AG09309 (cell line): ENCODE measurements at regions not wholly inside any gene's neighbourhood (a gene's known extent, or its start where the extent isn't known, plus 50 kb on each side); places are given as distances from the start of the nearest gene placed in this dataset.

Source experiments
- DNase-seq: peaks from one replicate; pipeline ENCODE4 v3.0.0-alpha.2; 2010; ENCODE audit warnings: low read depth
- H3K4me3 ChIP-seq: 2 replicates; pipeline ENCODE4 v1.5.1; 2011; ENCODE audit warnings: mild to moderate bottlenecking, low read depth, low read length, moderate library complexity; ENCODE audit not compliant: control insufficient read depth
- TF ChIP-seq, protein P1 (sequence below): IDR thresholded peaks from 2 replicates; pipeline ENCODE4 v1.5.1; 2011; ENCODE audit warnings: mild to moderate bottlenecking, low read depth, low read length, inconsistent platforms; ENCODE audit not compliant: insufficient read depth, control insufficient read depth; ENCODE audit errors: missing control alignments

DNA sequence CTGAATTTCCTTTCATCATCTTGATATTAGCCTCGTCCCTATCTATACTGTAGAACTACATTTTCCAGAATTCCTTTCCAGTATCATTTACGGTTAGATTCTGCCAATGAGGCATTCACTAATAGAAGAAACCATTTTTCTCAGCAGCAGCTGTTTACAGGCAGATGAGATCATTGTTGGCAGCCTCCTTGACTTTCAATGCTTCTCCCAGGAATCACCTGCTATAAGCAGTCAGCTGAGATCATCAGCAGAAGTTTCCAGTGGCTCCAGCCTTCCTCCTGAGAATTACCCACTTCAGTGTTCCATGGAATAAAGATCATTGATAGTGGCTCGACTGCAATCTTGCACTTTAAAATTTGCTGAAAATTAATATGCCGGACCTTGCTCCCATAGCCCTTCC is 157.3 kb upstream of the TET2 start:
- DNase-seq = no peak
- TF ChIP-seq, protein P1, sequence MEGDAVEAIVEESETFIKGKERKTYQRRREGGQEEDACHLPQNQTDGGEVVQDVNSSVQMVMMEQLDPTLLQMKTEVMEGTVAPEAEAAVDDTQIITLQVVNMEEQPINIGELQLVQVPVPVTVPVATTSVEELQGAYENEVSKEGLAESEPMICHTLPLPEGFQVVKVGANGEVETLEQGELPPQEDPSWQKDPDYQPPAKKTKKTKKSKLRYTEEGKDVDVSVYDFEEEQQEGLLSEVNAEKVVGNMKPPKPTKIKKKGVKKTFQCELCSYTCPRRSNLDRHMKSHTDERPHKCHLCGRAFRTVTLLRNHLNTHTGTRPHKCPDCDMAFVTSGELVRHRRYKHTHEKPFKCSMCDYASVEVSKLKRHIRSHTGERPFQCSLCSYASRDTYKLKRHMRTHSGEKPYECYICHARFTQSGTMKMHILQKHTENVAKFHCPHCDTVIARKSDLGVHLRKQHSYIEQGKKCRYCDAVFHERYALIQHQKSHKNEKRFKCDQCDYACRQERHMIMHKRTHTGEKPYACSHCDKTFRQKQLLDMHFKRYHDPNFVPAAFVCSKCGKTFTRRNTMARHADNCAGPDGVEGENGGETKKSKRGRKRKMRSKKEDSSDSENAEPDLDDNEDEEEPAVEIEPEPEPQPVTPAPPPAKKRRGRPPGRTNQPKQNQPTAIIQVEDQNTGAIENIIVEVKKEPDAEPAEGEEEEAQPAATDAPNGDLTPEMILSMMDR = no peak

DNA sequence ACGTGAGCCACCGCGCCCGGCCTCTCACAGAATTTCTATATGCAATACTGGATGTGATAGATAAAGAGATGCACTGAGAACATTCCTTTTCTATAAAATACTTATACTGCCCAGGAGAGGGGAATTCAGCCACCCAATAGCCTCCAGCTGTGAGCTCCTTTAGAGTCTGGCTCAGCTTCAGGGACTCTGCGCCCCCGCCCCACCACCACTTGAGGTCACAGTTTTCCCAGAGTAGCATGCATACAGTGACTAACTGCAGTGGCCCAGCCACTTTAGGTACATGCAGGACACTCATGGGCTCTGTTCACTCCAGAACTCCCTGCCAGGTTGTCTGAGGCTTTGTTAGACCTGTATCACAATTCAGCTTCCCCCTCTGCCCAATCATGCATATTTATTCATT is 144.4 kb upstream of the TET2 start:
- H3K4me3 ChIP-seq = no peak overlapping the region
- no peak for DNase-seq
- TF ChIP-seq, protein P1 = no peak

More for the DNA sequence above, 157.3 kb upstream of the TET2 start:
- no peak overlapping the region for H3K4me3 ChIP-seq

DNA sequence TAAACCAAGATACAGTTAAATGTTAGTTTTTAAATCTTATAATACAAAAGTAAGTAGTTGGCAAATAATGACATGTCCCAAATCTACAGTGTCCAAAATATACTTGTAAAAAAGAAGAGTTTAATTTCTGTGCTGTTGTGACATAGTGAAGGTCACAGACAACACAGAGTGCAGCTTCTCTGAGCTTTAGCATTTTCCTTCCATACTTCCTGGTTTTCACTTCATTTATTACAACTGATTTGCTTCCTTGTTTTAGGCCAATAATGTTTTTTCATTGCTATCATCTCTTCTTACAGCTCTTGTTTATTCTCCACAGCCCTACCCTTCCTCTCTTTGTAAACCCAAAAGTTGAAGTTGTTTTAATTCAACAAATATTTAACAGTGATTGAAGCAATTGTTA is 132.4 kb upstream of the TET2 start:
- no peak overlapping the region for H3K4me3 ChIP-seq
- no peak for DNase-seq
- TF ChIP-seq, protein P1 = no peak

DNA sequence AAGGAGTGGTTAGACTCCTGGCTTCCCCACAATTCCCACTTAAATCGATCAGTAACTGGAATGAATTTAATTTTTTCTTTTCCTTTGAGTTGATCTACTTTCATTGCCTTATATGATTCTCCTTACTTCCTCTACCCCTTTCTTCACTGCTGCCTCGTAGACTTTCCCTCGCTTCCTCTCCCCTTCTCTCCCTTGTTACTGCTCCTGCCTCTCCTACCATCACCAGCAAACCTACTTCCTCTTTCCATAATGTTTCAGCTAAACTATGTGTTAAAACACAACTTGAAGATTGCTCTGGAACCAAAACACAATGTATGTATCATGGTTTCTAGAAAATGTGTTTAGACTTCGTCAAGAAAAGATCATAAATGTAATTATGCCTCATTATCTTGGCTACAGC is 132.0 kb upstream of the TET2 start:
- DNase-seq = no peak
- no peak overlapping the region for H3K4me3 ChIP-seq
- TF ChIP-seq, protein P1 = no peak

DNA sequence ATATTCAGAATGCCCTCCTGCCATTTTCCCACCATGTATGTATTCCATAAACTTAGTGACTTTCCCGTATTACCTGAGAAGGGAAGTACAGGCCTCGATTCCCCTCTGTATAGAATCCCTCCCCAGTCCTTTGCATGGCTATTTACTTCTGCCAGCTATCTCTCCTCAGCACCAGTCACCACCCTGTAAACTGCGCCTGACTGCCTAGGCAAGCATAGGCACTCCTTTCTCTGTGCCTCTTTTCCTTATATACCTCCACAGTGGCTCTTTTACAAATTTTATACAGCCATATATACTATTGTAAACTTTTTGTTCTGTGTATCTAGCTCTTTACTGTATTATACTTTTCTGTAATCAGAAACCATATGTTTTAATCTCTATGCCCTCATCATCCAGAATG is 130.9 kb upstream of the TET2 start:
- H3K4me3 ChIP-seq = no peak overlapping the region
- DNase-seq = no peak
- TF ChIP-seq, protein P1 = no peak

DNA sequence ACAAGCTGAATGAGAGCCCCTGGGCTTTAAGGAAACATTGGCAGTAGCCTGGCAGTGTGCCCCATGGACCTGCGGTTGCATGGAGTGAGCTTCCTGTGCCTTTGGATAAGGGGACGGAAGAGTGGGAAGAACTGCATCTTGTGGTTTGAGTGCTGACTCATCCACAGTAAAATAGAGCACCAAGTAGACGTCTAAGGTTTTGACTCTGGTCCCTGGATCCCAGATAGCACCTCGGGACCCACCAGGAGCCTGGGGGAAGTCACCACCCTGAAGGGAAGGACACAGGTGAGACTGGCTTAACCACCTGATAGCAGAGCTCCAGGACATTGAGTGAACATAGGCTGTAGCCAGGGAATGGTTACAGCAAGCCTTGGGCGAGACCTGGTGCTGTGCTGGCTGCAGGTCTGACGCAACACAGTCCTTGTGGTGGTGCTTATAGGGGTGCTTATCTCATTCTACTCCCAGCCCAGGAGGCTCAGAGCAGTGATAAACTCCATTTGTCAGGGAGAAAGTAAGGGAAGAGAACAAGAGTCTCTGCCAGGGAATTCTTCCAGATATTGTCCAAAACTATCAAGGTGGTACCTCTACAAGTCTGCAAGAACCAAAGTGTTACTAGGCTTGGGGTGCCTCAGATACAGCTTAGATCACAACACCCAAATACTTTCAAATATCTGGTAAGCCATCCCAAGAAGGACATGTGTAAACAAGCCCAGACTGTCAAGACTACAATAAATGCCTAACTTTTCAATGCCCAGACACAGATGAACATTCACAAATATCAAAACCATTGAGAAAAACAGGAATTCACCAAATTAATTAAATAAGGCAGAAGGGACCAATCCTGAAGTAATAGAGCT is 123.6 kb upstream of the TET2 start:
- H3K4me3 ChIP-seq = no peak overlapping the region
- TF ChIP-seq, protein P1 = no peak
- no peak for DNase-seq
